ENCODE measurements at regions not wholly inside any gene's neighbourhood (a gene's known extent, or its start where the extent isn't known, plus 50 kb on each side); places are given as distances from the start of the nearest gene placed in this dataset.

DNA sequence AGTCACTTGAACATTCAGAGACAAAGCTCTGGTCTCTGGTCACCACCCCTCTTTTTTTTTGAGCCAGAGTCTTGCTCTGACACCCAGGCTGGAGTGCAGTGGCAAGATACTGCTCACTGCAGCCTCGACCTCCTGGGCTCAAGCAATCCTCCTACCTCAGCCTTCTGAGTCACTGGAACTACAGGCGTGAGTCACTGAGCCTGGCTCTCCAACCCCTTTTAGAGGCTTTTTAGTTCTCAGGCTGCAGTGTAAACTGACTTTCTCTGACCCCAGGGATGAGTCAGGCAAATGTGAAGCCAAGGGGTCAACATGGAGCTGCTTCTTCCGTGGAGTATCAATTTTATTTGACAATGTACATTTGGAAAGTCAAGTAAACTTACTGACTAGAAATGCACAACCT lies 229.2 kb downstream of the PTTG2 start:
- Mint-ChIP-seq H3K4me1 (no peaks in the 10 kb centered on the region), H3K27me3 (peaks cover 23% of the 10 kb centered on the region), H3K36me3 (no peaks in the 10 kb centered on the region), H3K4me3 (no peak overlapping the region), H3K27ac (no peak overlapping the region), H3K9me3 (no peaks in the 10 kb centered on the region)
- no peak for DNase-seq
- CTCF ChIA-PET, result interaction anchor here (0.6 to 1.6 kb wide), 2 partner anchors 10 to 536 kb away, joined by 3 to 5 read pairs; no protein-coding TSS in a partner anchor

DNA sequence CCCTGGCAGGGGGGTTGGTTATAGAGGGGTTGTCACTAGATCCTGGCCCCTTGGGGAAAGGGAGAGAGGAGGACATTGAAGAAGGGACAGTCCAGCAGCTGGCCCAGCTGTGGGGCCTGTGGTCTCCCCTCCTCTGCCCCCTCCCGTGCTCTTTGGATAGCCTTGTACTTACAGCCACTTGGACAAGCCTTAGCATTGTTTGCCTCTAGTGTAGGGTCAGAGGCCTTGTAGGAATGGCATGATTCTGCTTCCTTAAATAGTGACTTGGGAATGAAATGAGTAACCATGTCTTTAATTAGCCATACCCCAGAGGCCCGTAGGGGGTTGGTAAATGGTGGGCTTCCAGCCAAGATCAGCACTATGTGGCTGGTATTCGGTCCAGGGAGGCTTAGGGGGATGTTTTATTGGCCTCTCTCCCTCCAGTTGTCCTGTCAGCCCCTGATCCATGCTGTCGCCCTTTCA lies 230.6 kb downstream of the PTTG2 start:
- Mint-ChIP-seq H3K4me1 (no peaks in the 10 kb centered on the region), H3K4me3 (no peak overlapping the region), H3K27me3 (peaks cover 28% of the 10 kb centered on the region), H3K9me3 (no peaks in the 10 kb centered on the region), H3K27ac (no peak overlapping the region), H3K36me3 (no peaks in the 10 kb centered on the region)
- no peak for DNase-seq
- CTCF ChIA-PET, result no interaction called here

DNA sequence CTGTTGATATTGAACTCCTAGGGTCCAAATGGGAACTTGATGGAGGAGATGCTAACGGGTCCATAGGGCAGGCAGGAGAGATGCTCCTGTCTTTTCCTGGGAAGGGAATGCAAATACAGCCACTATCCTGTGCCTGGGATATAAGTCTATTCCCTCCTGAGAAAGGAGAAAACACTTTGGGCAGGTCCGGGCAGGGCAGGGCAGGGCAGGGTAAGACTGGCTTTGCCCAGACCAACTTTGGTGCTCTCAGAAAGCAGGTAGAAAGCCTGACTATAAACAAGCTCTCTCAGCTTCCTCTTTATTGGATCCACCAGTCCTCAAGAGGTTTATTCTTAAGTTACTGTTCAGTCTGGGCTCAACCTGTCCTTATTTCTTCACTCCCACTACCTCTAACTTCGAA lies 232.3 kb downstream of the PTTG2 start:
- no peak for DNase-seq
- Mint-ChIP-seq H3K9me3 (no peaks in the 10 kb centered on the region), H3K36me3 (no peaks in the 10 kb centered on the region), H3K4me1 (no peaks in the 10 kb centered on the region), H3K4me3 (no peak overlapping the region), H3K27ac (no peak overlapping the region), H3K27me3 (peaks cover 28% of the 10 kb centered on the region)
- CTCF ChIA-PET, result interaction anchor here (0.6 kb wide), 1 partner anchor 473 kb away, joined by 3 read pairs; no protein-coding TSS in a partner anchor

DNA sequence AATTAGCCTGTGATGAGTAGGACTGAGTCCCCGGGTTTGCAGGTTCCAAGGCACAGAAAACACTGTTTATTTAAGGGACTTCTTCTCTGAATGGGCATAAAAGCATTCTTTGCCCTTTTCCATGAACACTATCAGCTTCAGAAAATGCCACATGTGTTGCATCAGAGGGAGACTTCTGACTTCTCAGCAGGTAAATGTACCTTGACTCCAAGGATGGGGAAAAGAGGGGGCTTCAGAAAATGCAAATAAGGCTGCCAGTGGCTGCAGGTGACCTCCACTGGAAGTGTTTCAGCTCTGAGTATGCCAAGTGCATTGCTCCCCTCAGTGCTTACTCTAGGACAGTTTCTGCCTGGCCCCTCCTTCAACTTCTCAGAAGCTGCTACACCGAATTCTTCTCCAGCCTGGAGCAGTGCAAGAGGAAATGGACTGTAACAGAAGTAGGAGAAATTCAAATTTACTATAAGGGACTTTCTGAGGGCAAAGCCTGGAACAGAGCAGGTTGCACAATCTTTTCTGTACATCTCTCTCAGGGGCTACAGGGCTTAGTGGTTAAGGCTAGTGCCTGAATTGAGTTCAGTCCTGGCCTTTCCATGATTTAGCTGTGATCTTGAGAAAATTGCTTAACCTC lies 233.2 kb downstream of the PTTG2 start:
- CTCF ChIA-PET, result interaction anchor here (0.5 to 1.7 kb wide), 5 partner anchors 14 to 538 kb away, joined by 3 to 6 read pairs (median 3); no protein-coding TSS in a partner anchor
- Mint-ChIP-seq H3K27ac (no peak overlapping the region), H3K4me1 (no peaks in the 10 kb centered on the region), H3K9me3 (no peaks in the 10 kb centered on the region), H3K27me3 (peaks cover 28% of the 10 kb centered on the region), H3K36me3 (no peaks in the 10 kb centered on the region), H3K4me3 (no peak overlapping the region)
- DNase-seq, result no peak

DNA sequence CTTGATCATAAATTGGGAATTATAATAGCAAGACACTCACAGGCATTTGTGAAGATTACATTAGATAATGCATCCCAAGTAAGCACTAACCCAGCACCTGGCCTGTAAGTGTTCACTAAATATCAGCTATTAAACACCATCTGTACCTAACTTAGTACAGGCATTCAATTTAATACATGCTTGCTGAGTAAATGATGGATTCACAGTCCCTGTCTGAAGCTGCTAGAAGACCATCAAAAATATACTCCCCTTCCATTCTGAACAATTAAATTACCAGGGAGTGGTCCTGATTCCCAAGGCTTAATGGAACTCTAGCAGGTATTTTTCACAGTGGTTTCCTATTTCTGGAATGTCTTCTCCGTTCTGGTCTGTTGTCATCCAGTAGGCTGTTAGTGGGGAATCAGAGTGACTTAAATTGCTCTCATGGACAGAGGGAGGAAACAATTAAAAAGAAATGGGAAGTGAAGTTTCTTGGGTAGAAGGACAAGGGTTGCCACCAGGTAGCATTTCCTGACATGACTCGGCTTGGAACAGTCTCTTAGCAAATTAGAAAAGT lies 233.9 kb downstream of the PTTG2 start:
- Mint-ChIP-seq H3K9me3 (no peaks in the 10 kb centered on the region), H3K36me3 (no peaks in the 10 kb centered on the region), H3K27ac (no peak overlapping the region), H3K4me3 (no peak overlapping the region), H3K27me3 (peaks cover 28% of the 10 kb centered on the region), H3K4me1 (no peaks in the 10 kb centered on the region)
- no peak for DNase-seq
- CTCF ChIA-PET, result interaction anchor here (0.5 to 1.7 kb wide), 5 partner anchors 15 to 537 kb away, joined by 3 to 6 read pairs (median 4); no protein-coding TSS in a partner anchor

DNA sequence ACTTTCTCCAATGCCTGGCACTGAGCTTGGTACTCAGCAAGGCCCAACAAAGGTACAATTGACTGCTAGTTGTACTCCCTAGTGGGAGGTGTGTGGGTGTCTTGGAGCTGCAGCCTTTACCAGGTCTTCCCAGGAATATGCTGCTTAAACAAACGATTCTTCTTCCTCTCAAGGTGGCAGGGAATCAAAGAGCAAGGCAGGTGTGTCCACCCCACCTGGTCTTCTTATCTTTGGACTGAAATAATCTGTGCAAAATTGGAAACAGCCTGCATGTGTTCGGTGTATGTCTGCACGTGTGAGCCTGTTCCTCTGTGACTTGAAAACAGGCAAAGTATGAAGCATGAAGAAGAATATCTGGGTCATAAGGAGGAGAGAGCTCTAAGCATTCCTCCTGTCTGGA lies 235.3 kb downstream of the PTTG2 start:
- no peak for DNase-seq
- CTCF ChIA-PET, result interaction anchor here (1.1 kb wide), 1 partner anchor 11 kb away, joined by 4 read pairs; no protein-coding TSS in a partner anchor
- Mint-ChIP-seq H3K27me3 (peaks cover 27% of the 10 kb centered on the region), H3K27ac (no peak overlapping the region), H3K9me3 (no peaks in the 10 kb centered on the region), H3K36me3 (no peaks in the 10 kb centered on the region), H3K4me3 (no peak overlapping the region), H3K4me1 (no peaks in the 10 kb centered on the region)

DNA sequence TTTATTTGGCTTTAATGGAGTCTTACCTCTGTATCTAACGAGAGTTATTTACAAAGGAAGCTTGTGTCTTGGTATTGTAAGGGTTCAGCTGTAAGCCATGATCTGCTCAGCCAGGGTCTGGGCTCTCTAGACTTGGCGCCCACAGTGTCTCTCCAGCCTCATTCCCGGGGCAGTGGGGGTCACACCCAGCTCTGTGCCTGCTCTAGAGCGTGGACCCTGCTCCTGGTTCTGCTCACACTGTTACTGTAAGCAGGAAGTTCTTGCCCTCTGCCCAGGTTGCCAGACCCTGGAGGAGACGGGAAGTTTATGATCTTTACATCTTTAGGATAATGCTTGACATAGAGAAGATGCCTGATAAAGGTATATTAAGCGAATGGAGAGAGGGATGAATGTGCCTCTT lies 235.7 kb downstream of the PTTG2 start:
- Mint-ChIP-seq H3K27ac (no peak overlapping the region), H3K4me1 (no peaks in the 10 kb centered on the region), H3K9me3 (no peaks in the 10 kb centered on the region), H3K4me3 (no peak overlapping the region), H3K36me3 (no peaks in the 10 kb centered on the region), H3K27me3 (peaks cover 23% of the 10 kb centered on the region)
- CTCF ChIA-PET, result interaction anchor here (1.1 kb wide), 1 partner anchor 12 kb away, joined by 4 read pairs; no protein-coding TSS in a partner anchor
- no peak for DNase-seq

DNA sequence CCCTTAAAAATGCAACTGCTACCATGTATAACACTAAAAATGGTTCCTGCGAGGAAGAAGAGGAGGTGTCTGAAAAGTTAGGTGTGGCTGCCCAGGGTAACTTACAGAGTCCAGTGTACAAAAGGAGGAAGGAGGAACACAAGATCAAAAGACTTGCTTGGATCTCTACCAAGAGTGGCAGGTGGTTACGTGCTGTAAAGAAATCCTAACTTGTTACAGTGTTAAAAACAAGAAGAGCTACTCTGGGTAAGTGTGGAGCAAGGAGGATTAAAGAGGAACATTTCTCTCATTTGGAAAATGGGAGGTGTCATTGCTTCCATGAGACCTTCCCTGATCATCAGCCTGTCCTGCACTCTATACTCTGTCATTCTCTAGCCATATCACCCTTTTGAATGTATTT lies 242.0 kb downstream of the PTTG2 start:
- Mint-ChIP-seq H3K27ac (no peak overlapping the region), H3K36me3 (no peaks in the 10 kb centered on the region), H3K27me3 (no peaks in the 10 kb centered on the region), H3K4me1 (peaks cover 4% of the 10 kb centered on the region), H3K4me3 (no peak overlapping the region), H3K9me3 (no peaks in the 10 kb centered on the region)
- CTCF ChIA-PET, result interaction anchor here (0.7 kb wide), 1 partner anchor 130 kb away, joined by 3 read pairs; no protein-coding TSS in a partner anchor
- no peak for DNase-seq

DNA sequence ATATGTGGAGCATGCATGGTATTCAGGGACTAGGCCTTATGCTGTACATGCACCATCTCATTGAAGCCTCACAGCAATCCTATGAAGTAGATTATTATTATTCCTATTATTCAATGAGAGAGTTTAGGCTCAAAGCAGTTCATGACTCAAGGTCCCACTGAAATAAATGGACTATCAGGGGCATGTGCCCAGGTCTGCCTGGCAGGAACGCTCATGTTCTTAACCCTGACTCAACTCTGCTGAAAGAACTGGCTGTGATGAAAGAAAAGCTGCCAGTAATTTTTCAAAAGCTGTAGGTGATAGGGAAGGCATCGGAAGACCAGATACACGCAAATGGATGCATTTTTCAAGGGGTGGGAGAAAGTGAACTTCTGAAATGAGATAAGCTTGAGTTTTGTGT lies 243.4 kb downstream of the PTTG2 start:
- Mint-ChIP-seq H3K4me1 (peaks cover 4% of the 10 kb centered on the region), H3K27ac (no peak overlapping the region), H3K27me3 (peaks cover under 1% of the 10 kb centered on the region), H3K36me3 (no peaks in the 10 kb centered on the region), H3K9me3 (no peaks in the 10 kb centered on the region), H3K4me3 (no peak overlapping the region)
- CTCF ChIA-PET, result no interaction called here
- no peak for DNase-seq

DNA sequence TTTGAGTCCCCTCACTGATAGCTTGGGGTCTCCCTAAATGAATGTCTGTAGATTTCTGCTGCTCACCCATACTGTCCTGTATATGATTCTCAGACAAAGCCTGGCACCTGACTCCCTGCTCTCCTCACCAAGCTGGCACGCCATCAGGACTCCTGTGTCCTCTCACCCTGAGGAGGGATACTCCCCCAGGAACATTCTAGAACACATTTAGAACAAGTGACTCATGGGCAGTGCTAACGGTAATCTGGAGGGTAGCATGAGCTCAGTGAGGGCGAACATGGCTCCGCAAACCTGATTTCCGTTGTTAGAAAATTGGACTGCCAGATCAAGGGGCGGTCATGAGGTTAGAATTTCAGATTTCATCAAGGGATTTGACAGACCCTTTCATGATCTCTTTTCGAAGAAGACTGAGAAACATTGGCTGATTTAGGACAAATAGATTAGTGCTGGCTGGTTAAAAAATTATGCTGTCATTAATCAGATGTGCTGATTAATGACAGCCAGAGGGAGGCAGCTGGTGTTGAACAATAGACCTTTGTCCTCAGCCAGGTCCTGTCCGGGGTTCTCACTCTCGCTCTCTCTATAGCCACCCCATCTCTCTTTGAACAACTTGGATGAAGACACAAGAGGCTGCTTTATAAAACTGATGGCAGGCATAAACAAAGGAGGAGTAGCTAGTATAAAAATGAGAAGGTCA lies 244.3 kb downstream of the PTTG2 start:
- H3K4me1 Mint-ChIP-seq, result peaks cover 4% of the 10 kb centered on the region
- CTCF ChIA-PET, result no interaction called here
- no peak for DNase-seq
- peaks cover 4% of the 10 kb centered on the region for H3K27me3 Mint-ChIP-seq
- H3K27ac Mint-ChIP-seq, result no peak overlapping the region
- H3K36me3 Mint-ChIP-seq, result no peaks in the 10 kb centered on the region
- no peaks in the 10 kb centered on the region for H3K9me3 Mint-ChIP-seq
- no peak overlapping the region for H3K4me3 Mint-ChIP-seq

DNA sequence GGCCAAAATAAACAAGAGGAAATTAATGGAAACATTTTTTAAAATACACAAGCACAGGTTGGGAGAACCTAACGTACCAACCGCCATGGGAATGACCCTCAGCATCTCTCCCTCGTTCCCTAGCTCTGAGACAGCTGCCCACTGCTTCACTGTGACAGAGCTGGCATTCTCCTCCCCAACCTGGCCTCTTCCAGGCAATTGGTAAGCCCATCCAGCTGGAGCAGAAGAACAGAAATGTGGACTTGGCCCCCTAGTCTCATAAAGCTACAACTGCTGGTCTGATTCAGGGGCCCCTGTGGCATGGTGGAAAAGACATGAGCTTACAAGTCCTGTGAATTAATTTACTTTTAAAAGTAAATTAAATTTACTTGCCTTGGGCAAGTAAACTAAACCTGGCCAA lies 245.1 kb downstream of the PTTG2 start:
- no peak overlapping the region for H3K4me3 Mint-ChIP-seq
- DNase-seq, result no peak
- peaks cover 4% of the 10 kb centered on the region for H3K27me3 Mint-ChIP-seq
- H3K4me1 Mint-ChIP-seq, result peaks cover 4% of the 10 kb centered on the region
- no peaks in the 10 kb centered on the region for H3K9me3 Mint-ChIP-seq
- CTCF ChIA-PET, result no interaction called here
- H3K27ac Mint-ChIP-seq, result no peak overlapping the region
- H3K36me3 Mint-ChIP-seq, result no peaks in the 10 kb centered on the region

DNA sequence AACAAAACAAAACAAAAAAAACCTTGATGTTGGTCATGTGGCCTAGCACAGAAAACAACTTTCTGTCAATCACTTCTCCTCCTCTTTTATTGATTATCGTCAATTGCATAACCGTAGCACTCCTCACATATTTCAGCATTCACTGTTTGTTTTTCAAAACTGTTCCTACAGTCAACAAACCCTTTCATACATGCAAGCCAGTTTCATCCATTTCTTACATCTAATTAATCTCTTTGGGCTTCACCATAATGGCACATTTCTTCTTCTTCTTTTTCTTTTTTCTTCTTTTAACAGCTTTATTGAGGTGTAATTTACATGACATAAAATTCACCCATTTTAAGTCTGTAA lies 246.9 kb downstream of the PTTG2 start:
- DNase-seq, result no peak
- Mint-ChIP-seq H3K4me1 (peaks cover 2% of the 10 kb centered on the region), H3K27me3 (peaks cover 13% of the 10 kb centered on the region), H3K9me3 (no peaks in the 10 kb centered on the region), H3K27ac (no peak overlapping the region), H3K4me3 (no peak overlapping the region), H3K36me3 (no peaks in the 10 kb centered on the region)
- CTCF ChIA-PET, result no interaction called here

DNA sequence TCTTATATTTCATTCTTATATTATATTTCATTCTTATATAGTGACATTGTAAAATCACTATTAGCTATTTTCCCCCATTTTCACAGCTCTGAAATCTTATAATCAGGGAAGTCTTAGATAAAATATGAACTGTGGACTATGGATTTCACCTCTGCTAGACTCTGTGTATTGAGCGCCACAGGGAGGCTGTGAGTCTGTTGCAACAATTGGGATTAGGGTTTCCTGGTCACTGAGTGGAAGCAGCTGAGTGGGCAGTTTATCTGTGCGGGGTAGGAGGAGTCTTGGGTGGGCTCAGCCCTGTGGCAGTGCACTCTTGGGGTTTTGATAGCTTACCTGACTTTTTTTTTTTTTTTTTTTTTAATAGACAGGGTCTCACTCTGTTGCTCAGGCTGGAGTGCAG lies 249.5 kb downstream of the PTTG2 start:
- no peak for DNase-seq
- Mint-ChIP-seq H3K36me3 (no peaks in the 10 kb centered on the region), H3K27ac (no peak overlapping the region), H3K9me3 (no peaks in the 10 kb centered on the region), H3K4me3 (no peak overlapping the region), H3K4me1 (no peaks in the 10 kb centered on the region), H3K27me3 (peaks cover 20% of the 10 kb centered on the region)
- CTCF ChIA-PET, result interaction anchor here (1.1 kb wide), 1 partner anchor 15 kb away, joined by 4 read pairs; no protein-coding TSS in a partner anchor

DNA sequence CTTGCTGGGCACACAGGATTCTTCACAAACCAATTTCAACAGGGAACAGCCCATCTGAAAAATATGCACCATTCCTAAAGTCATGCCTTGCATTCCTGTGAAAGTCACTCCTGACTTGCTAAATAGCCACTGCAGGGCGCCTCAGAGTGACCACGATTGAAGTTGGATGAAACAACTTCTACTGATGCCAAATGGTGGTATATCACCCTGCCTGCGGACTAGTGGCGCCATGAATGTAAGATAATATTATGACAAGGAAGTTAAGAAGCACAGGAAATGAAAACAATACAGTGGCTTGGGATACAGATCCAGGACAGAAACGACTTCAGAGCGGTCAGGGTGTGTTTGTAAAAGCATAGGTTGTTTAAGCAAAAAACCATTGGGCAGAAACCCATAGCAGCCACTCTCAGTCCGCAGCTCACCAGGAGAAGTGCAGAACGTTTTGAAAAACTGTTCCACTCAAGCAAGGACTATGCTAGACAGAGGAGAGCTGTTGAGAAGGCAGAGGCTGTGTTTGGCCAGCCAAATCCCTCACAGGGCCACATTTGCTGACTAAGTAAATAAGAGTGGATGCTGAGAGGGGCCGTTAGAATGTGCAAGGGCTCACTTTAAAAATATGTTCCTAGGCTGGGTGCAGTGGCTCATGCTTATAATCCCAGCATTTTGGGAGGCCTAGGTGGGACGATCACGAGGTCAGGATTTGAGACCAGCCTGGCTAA lies 250.4 kb downstream of the PTTG2 start:
- Mint-ChIP-seq H3K27me3 (peaks cover 20% of the 10 kb centered on the region), H3K36me3 (no peaks in the 10 kb centered on the region), H3K27ac (no peak overlapping the region), H3K4me1 (peaks cover 2% of the 10 kb centered on the region), H3K9me3 (no peaks in the 10 kb centered on the region), H3K4me3 (no peak overlapping the region)
- DNase-seq, result no peak
- CTCF ChIA-PET, result no interaction called here

All from activated naive CD4-positive, alpha-beta T cell treated with anti-CD3 and anti-CD28 coated beads, Interleukin-2, amount 10 ng/mL, durations not matched to agents 7 days and 5 days (primary cell).